Subcutaneous abdominal adipose tissue (tissue), 5 donors: ENCODE measurements at regions not wholly inside any gene's neighbourhood (a gene's known extent, or its start where the extent isn't known, plus 50 kb on each side); places are given as distances from the start of the nearest gene placed in this dataset.
"Not testable (repeated sequence)": the region's sequence is repeated elsewhere in the genome, so short reads cannot be mapped to it uniquely, and the experiment has no call there.

Source experiments
- H3K27ac ChIP-seq: one replicate; pipeline ENCODE4 v1.7.0; 2013; ENCODE audit warnings: low read depth, mild to moderate bottlenecking, inconsistent platforms, low read length, moderate library complexity
- H3K27me3 ChIP-seq, 5 donors: one replicate each; pipeline ENCODE4 v1.7.0; 2013; ENCODE audit warnings: low read length in 5 of 5, inconsistent platforms in 1 of 5; ENCODE audit not compliant: control insufficient read depth in 5 of 5, insufficient read depth in 4 of 5
- H3K36me3 ChIP-seq, 5 donors: one replicate each; pipeline ENCODE4 v1.7.0; 2013; ENCODE audit warnings: low read length in 5 of 5; ENCODE audit not compliant: control insufficient read depth in 5 of 5, insufficient read depth in 5 of 5
- H3K4me1 ChIP-seq, 5 donors: one replicate each; pipeline ENCODE4 v1.7.0; 2013; ENCODE audit warnings: low read length in 5 of 5, mild to moderate bottlenecking in 3 of 5, moderate library complexity in 1 of 5; ENCODE audit not compliant: control insufficient read depth in 5 of 5, insufficient read depth in 5 of 5
- H3K4me3 ChIP-seq, 5 donors: one replicate each; pipeline ENCODE4 v1.7.0; 2013; ENCODE audit warnings: low read length in 5 of 5, low read depth in 1 of 5
- H3K9ac ChIP-seq, 5 donors: one replicate each; pipeline ENCODE4 v1.7.0; 2013; ENCODE audit warnings: low read length in 5 of 5, mild to moderate bottlenecking in 4 of 5, moderate library complexity in 3 of 5
- H3K9me3 ChIP-seq, 5 donors: one replicate each; pipeline ENCODE4 v1.7.0; 2013; ENCODE audit warnings: low read length in 5 of 5; ENCODE audit not compliant: control insufficient read depth in 5 of 5
- donor health status: healthy.
- donor health status: healthy.
- donor health status: healthy.
- donor health status: healthy.
- donor health status: healthy.

- Histone ChIP-seq H3K4me3 (no peak overlapping the region), H3K36me3 (no peaks in the 10 kb centered on the region), H3K27me3 (no peaks in the 10 kb centered on the region), H3K4me1 (no peaks in the 10 kb centered on the region), H3K9ac (no peak overlapping the region), H3K27ac (no peak overlapping the region), H3K9me3 (peaks cover 0 to 6% (median 0%) of the 10 kb centered on the region in 5 donors)
Measured at GRCh38 chr7:13802651-13803050, 186.8 kb downstream of the ETV1 start.

GRCh38 chr7:13803134-13803533 is 186.3 kb downstream of the ETV1 start:
- H3K4me1 ChIP-seq: no peaks in the 10 kb centered on the region
- peaks cover 0 to 6% (median 0%) of the 10 kb centered on the region in 5 donors for H3K9me3 ChIP-seq
- no peak overlapping the region for H3K4me3 ChIP-seq
- no peaks in the 10 kb centered on the region for H3K27me3 ChIP-seq
- no peak overlapping the region for H3K27ac ChIP-seq
- H3K9ac ChIP-seq: no peak overlapping the region
- H3K36me3 ChIP-seq: no peaks in the 10 kb centered on the region

GRCh38 chr7:13806089-13806867 is 183.2 kb downstream of the ETV1 start:
- H3K27me3 ChIP-seq, H3K4me1 ChIP-seq, H3K36me3 ChIP-seq, H3K9me3 ChIP-seq, H3K9ac ChIP-seq, H3K27ac ChIP-seq, H3K4me3 ChIP-seq: not testable (repeated sequence)

- not testable (repeated sequence) for H3K27ac ChIP-seq, H3K27me3 ChIP-seq, H3K9me3 ChIP-seq, H3K9ac ChIP-seq, H3K4me3 ChIP-seq, H3K4me1 ChIP-seq, H3K36me3 ChIP-seq
Measured at GRCh38 chr7:13817230-13817629, 172.2 kb downstream of the ETV1 start.

- no peak overlapping the region for H3K9ac ChIP-seq
- H3K27me3 ChIP-seq: no peaks in the 10 kb centered on the region
- no peaks in the 10 kb centered on the region for H3K4me1 ChIP-seq
- H3K36me3 ChIP-seq: no peaks in the 10 kb centered on the region
- H3K9me3 ChIP-seq: peaks cover 0 to 2% (median 0%) of the 10 kb centered on the region in 5 donors
- no peak overlapping the region for H3K4me3 ChIP-seq
- H3K27ac ChIP-seq: no peak overlapping the region
Measured at GRCh38 chr7:13821152-13821787, 168.2 kb downstream of the ETV1 start.

- H3K9ac ChIP-seq: no peak overlapping the region
- no peaks in the 10 kb centered on the region for H3K36me3 ChIP-seq
- H3K9me3 ChIP-seq: no peaks in the 10 kb centered on the region
- H3K27ac ChIP-seq: no peak overlapping the region
- no peaks in the 10 kb centered on the region for H3K27me3 ChIP-seq
- H3K4me1 ChIP-seq: no peaks in the 10 kb centered on the region
- H3K4me3 ChIP-seq: no peak overlapping the region
Measured at GRCh38 chr7:13822678-13823077, 166.8 kb downstream of the ETV1 start.

GRCh38 chr7:13826752-13827151 is 162.7 kb downstream of the ETV1 start:
- H3K4me1 ChIP-seq: peaks cover 0 to 5% (median 0%) of the 10 kb centered on the region in 5 donors
- H3K9ac ChIP-seq: no peak overlapping the region

GRCh38 chr7:13827716-13828115 is 161.8 kb downstream of the ETV1 start:
- Histone ChIP-seq H3K27me3 (no peaks in the 10 kb centered on the region), H3K4me3 (no peak overlapping the region), H3K9ac (no peak overlapping the region), H3K27ac (no peak overlapping the region), H3K4me1 (peaks cover 0 to 5% (median 0%) of the 10 kb centered on the region in 5 donors), H3K9me3 (no peaks in the 10 kb centered on the region), H3K36me3 (no peaks in the 10 kb centered on the region)

More at GRCh38 chr7:13826752-13827151, 162.7 kb downstream of the ETV1 start:
- no peak overlapping the region for H3K27ac ChIP-seq
- H3K36me3 ChIP-seq: no peaks in the 10 kb centered on the region
- no peaks in the 10 kb centered on the region for H3K27me3 ChIP-seq
- no peak overlapping the region for H3K4me3 ChIP-seq
- H3K9me3 ChIP-seq: no peaks in the 10 kb centered on the region

GRCh38 chr7:13829231-13829630 is 160.2 kb downstream of the ETV1 start:
- Histone ChIP-seq H3K9ac (no peak overlapping the region), H3K9me3 (no peaks in the 10 kb centered on the region), H3K4me1 (peaks cover 0 to 5% (median 0%) of the 10 kb centered on the region in 5 donors), H3K27ac (no peak overlapping the region), H3K36me3 (no peaks in the 10 kb centered on the region), H3K4me3 (no peak overlapping the region), H3K27me3 (no peaks in the 10 kb centered on the region)
